Breast epithelium (tissue), 3 donors: ENCODE measurements at regions not wholly inside any gene's neighbourhood (a gene's known extent, or its start where the extent isn't known, plus 50 kb on each side); places are given as distances from the start of the nearest gene placed in this dataset.

Experiments used
- POLR2A ChIP-seq: fragments of 450-650 bp; IDR thresholded peaks from one replicate; pipeline ENCODE4 v1.6.1; 2016; ENCODE audit warnings: antibody characterized with exemption, mild to moderate bottlenecking, moderate library complexity
- TF ChIP-seq, protein P1 (sequence below), 3 donors: fragments of 450-650 bp; IDR thresholded peaks; one replicate each; pipeline ENCODE4 v1.5.1; 2016 to 2017; ENCODE audit warnings: antibody characterized with exemption in 3 of 3, mild to moderate bottlenecking in 3 of 3, moderate library complexity in 3 of 3

DNA sequence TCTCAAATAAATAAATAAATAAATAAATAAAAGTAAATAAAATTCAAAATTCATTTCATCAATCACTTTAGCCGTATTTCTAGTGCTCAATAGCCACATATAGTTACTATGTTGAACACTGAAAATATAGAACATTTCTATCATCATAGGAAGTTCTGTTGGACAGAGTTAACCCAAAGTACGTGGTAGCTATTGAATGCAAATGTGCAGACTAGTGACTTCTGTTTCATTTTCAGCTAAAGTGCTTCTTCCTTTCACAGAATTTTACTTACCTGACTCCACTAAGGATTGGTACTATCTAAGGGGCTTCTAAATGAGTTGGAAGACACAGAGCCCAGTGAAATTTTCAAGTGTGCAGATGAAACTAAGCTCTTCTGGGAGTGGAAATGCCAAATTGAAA lies 1208.3 kb downstream of the MAT2B start:
- TF ChIP-seq, protein P1, sequence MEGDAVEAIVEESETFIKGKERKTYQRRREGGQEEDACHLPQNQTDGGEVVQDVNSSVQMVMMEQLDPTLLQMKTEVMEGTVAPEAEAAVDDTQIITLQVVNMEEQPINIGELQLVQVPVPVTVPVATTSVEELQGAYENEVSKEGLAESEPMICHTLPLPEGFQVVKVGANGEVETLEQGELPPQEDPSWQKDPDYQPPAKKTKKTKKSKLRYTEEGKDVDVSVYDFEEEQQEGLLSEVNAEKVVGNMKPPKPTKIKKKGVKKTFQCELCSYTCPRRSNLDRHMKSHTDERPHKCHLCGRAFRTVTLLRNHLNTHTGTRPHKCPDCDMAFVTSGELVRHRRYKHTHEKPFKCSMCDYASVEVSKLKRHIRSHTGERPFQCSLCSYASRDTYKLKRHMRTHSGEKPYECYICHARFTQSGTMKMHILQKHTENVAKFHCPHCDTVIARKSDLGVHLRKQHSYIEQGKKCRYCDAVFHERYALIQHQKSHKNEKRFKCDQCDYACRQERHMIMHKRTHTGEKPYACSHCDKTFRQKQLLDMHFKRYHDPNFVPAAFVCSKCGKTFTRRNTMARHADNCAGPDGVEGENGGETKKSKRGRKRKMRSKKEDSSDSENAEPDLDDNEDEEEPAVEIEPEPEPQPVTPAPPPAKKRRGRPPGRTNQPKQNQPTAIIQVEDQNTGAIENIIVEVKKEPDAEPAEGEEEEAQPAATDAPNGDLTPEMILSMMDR (IDR thresholded peaks at IDR 0.05) = no peak
- TF ChIP-seq POLR2A = no peak
